ENCODE measurements at regions not wholly inside any gene's neighbourhood (a gene's known extent, or its start where the extent isn't known, plus 50 kb on each side); places are given as distances from the start of the nearest gene placed in this dataset.

DNA sequence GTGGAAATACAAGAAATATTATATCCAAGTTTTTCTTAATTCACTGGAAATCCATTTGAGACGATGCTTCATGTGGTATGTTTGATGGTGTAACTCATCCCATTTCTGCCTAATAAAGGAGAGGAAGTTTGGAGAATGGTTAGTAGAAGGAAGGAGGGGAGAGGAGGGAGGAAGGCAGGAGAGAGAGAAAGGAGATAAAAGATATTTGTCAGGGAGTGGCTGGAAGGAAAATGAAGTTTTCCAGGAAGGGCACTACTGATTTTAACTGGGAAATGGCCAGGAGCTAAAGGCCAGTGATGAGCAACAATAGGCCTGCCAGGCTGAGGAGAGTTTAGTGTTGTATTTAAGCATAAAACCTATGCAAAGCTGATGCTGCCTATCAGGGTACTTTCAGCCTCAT, 182.0 kb downstream of the STK31 start:
- no peak overlapping the region for H3K27ac ChIP-seq (ENCODE audit: insufficient read depth, low read depth, low read length)
- FAIRE-seq (no peak), DNase-seq (ENCODE audit: low read depth, low spot score) (no peak)
- ChIA-PET POLR2A (no interaction called here), CTCF (no interaction called here)
- no peaks in the 10 kb centered on the region for H3K9me1 ChIP-seq (replicated peaks; ENCODE audit: control insufficient read depth, extremely low read depth, insufficient read depth, low read length)
- no peaks in the 10 kb centered on the region for H3K4me1 ChIP-seq (ENCODE audit: control insufficient read depth, extremely low read depth, insufficient read depth, low read length)
- no peak overlapping the region for H3K9ac ChIP-seq (replicated peaks; ENCODE audit: extremely low read depth, insufficient read depth, low read length)
- no peaks in the 10 kb centered on the region for H3K79me2 ChIP-seq (ENCODE audit: control insufficient read depth, insufficient read depth, low read length)
- H3K4me3 ChIP-seq (replicated peaks in 1 of 3; ENCODE audit: insufficient read depth in 1 of 3, low read depth in 1 of 3, low read length in 3 of 3): no peak overlapping the region
- TF ChIP-seq EZH2 (IDR thresholded peaks at IDR 0.05; ENCODE audit: borderline replicate concordance, low read depth, low read length, severe bottlenecking) (no peak), POLR2A (IDR thresholded peaks at IDR 0.05; ENCODE audit: low read depth, low read length) (no peak)
- H3K4me2 ChIP-seq (ENCODE audit: insufficient read depth, low read length): no peak overlapping the region
- no peaks in the 10 kb centered on the region for H3K36me3 ChIP-seq (ENCODE audit: control insufficient read depth in 2 of 2, extremely low read depth in 1 of 2, insufficient read depth in 2 of 2, low read length in 2 of 2)
- no peak overlapping the region for H2AFZ ChIP-seq (ENCODE audit: low read depth, low read length)
- no TSS peak for BruUV-seq (replicated peaks)
- no peaks in the 10 kb centered on the region for H4K20me1 ChIP-seq (replicated peaks; ENCODE audit: control insufficient read depth, extremely low read depth, insufficient read depth, low read length)
- intact Hi-C loops (cut with micrococcal nuclease): no loop called here
- H3K9me3 ChIP-seq (replicated peaks; ENCODE audit: control insufficient read depth, insufficient read depth, low read length): no peaks in the 10 kb centered on the region
- H3K27me3 ChIP-seq (ENCODE audit: control insufficient read depth in 2 of 2, insufficient read depth in 2 of 2, low read length in 2 of 2): no peaks in the 10 kb centered on the region
- dilution Hi-C loops (cut with MboI; ENCODE audit: extremely low pct_ligation_motif_present, low sequenced_read_pairs): no loop called here

DNA sequence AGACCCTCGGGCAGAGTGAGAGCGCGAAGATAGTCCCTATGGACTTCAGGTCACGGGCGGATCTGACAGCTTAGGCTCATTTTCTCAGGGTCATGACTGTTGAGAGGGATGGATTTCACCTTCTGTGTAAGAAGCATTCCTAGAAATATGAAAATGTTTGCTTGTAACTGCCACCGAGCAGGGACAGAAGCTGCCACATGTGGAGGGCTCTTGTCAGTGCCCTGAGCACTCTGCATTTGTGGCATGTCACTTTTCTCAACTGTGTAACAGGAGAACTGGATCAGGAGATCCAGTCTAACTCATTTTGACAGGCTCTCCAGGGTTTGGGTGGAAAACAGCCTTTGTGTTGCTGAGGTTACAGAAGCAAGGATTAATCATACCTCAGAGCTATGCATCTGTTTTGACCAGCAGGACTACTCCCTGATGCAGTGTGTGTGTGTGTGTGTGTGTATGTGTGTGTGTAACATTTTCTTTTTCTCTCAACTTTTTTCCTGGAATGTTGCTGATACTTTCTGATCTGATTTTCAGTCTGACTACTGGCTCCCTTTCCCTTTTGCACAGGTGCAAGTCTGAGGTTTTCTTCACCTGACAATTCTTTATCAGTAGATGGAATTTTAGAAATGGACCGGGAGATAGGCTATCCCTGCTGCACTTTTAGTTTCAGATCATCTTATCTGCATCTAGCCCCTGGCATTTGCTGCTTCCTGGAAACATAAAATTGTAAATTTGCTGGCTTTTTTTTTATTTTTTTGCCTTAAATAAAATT, 183.3 kb downstream of the STK31 start:
- Histone ChIP-seq H4K20me1 (replicated peaks; ENCODE audit: control insufficient read depth, extremely low read depth, insufficient read depth, low read length) (no peaks in the 10 kb centered on the region), H2AFZ (ENCODE audit: low read depth, low read length) (no peak overlapping the region), H3K27ac (ENCODE audit: insufficient read depth, low read depth, low read length) (no peak overlapping the region), H3K4me1 (ENCODE audit: control insufficient read depth, extremely low read depth, insufficient read depth, low read length) (no peaks in the 10 kb centered on the region), H3K36me3 (ENCODE audit: control insufficient read depth in 2 of 2, extremely low read depth in 1 of 2, insufficient read depth in 2 of 2, low read length in 2 of 2) (no peaks in the 10 kb centered on the region), H3K9me3 (replicated peaks; ENCODE audit: control insufficient read depth, insufficient read depth, low read length) (no peaks in the 10 kb centered on the region), H3K4me2 (ENCODE audit: insufficient read depth, low read length) (no peak overlapping the region), H3K27me3 (ENCODE audit: control insufficient read depth in 2 of 2, insufficient read depth in 2 of 2, low read length in 2 of 2) (no peaks in the 10 kb centered on the region), H3K4me3 (replicated peaks in 1 of 3; ENCODE audit: insufficient read depth in 1 of 3, low read depth in 1 of 3, low read length in 3 of 3) (no peak overlapping the region), H3K9me1 (replicated peaks; ENCODE audit: control insufficient read depth, extremely low read depth, insufficient read depth, low read length) (no peaks in the 10 kb centered on the region), H3K79me2 (ENCODE audit: control insufficient read depth, insufficient read depth, low read length) (no peaks in the 10 kb centered on the region), H3K9ac (replicated peaks; ENCODE audit: extremely low read depth, insufficient read depth, low read length) (no peak overlapping the region)
- FAIRE-seq: no peak
- dilution Hi-C loops (cut with MboI; ENCODE audit: extremely low pct_ligation_motif_present, low sequenced_read_pairs): no loop called here
- POLR2A ChIA-PET: no interaction called here
- TF ChIP-seq MYC (IDR thresholded peaks at IDR 0.05; ENCODE audit: low read depth, low read length) (no peak), EZH2 (IDR thresholded peaks at IDR 0.05; ENCODE audit: borderline replicate concordance, low read depth, low read length, severe bottlenecking) (no peak), FOS (IDR thresholded peaks at IDR 0.05; ENCODE audit: borderline replicate concordance, insufficient read depth, low read length) (no peak)
- TF ChIP-seq, protein P1, sequence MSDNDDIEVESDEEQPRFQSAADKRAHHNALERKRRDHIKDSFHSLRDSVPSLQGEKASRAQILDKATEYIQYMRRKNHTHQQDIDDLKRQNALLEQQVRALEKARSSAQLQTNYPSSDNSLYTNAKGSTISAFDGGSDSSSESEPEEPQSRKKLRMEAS (IDR thresholded peaks at IDR 0.05; ENCODE audit: insufficient read depth, insufficient read length): no peak
- DNase-seq (ENCODE audit: low read depth, low spot score): no peak
- CTCF ChIA-PET: no interaction called here
- BruUV-seq (replicated peaks): no TSS peak
- intact Hi-C loops (cut with micrococcal nuclease): no loop called here

Measured in endothelial cell of umbilical vein (primary cell).